GM12875 (cell line): ENCODE measurements at regions not wholly inside any gene's neighbourhood (a gene's known extent, or its start where the extent isn't known, plus 50 kb on each side); places are given as distances from the start of the nearest gene placed in this dataset.

Experiments used
- H3K4me3 ChIP-seq: one replicate; pipeline ENCODE4 v1.5.1; 2011; ENCODE audit warnings: low read depth, low read length, control low read depth
- CTCF ChIP-seq: IDR thresholded peaks from 2 replicates; pipeline ENCODE4 v1.5.1; 2011; ENCODE audit warnings: low read depth, mild to moderate bottlenecking, control low read depth, inconsistent platforms, low read length, moderate library complexity, borderline replicate concordance; ENCODE audit not compliant: insufficient read depth

- H3K4me3 ChIP-seq: no peak overlapping the region
- TF ChIP-seq CTCF: no peak
These were observed 179.6 kb downstream of the SHOX start for GRCh38 chrX:810186-810585.

- no peak overlapping the region for H3K4me3 ChIP-seq
- no peak for TF ChIP-seq CTCF
These were observed 178.5 kb downstream of the SHOX start for GRCh38 chrX:809081-809480.

GRCh38 chrX:806586-806985 lies 176.0 kb downstream of the SHOX start:
- no peak for TF ChIP-seq CTCF

GRCh38 chrX:805988-806387 lies 175.4 kb downstream of the SHOX start:
- TF ChIP-seq CTCF: no peak

More at GRCh38 chrX:806586-806985, 176.0 kb downstream of the SHOX start:
- no peak overlapping the region for H3K4me3 ChIP-seq

GRCh38 chrX:805103-805670 lies 174.6 kb downstream of the SHOX start:
- no peak overlapping the region for H3K4me3 ChIP-seq
- no peak for TF ChIP-seq CTCF

More at GRCh38 chrX:805988-806387, 175.4 kb downstream of the SHOX start:
- no peak overlapping the region for H3K4me3 ChIP-seq

GRCh38 chrX:802846-803245 lies 172.3 kb downstream of the SHOX start:
- TF ChIP-seq CTCF: no peak
- H3K4me3 ChIP-seq: no peak overlapping the region

GRCh38 chrX:799808-800207 lies 169.2 kb downstream of the SHOX start:
- TF ChIP-seq CTCF: no peak

More at GRCh38 chrX:799808-800207, 169.2 kb downstream of the SHOX start:
- H3K4me3 ChIP-seq: no peak overlapping the region
